Activated gamma-delta T cell (primary cell): ENCODE measurements at regions not wholly inside any gene's neighbourhood (a gene's known extent, or its start where the extent isn't known, plus 50 kb on each side); places are given as distances from the start of the nearest gene placed in this dataset.
"Not testable (repeated sequence)": the region's sequence is repeated elsewhere in the genome, so short reads cannot be mapped to it uniquely, and the experiment has no call there.

Experiments used
- DNase-seq: peaks from one replicate; lab custom pipeline; 2025; lab: John Stamatoyannopoulos, UW

GRCh38 chr18:29873211-29873610 lies 1169.3 kb downstream of the DSC3 start:
- DNase-seq, result no peak

- DNase-seq, result no peak
Measured at GRCh38 chr18:29871246-29871645, 1171.3 kb downstream of the DSC3 start.

- no peak for DNase-seq
Measured at GRCh38 chr18:29862824-29863223, 1179.7 kb downstream of the DSC3 start.

- DNase-seq, result no peak
Measured at GRCh38 chr18:29855637-29856036, 1186.9 kb downstream of the DSC3 start.

- DNase-seq, result no peak
Measured at GRCh38 chr18:29853126-29853525, 1189.4 kb downstream of the DSC3 start.

GRCh38 chr18:29849144-29849543 lies 1193.4 kb downstream of the DSC3 start:
- no peak for DNase-seq

- no peak for DNase-seq
Measured at GRCh38 chr18:29841631-29842030, 1200.9 kb downstream of the DSC3 start.

- no peak for DNase-seq
Measured at GRCh38 chr18:29840089-29840488, 1202.5 kb downstream of the DSC3 start.

GRCh38 chr18:29838961-29839360 lies 1203.6 kb downstream of the DSC3 start:
- DNase-seq, result not testable (repeated sequence)

- DNase-seq, result no peak
Measured at GRCh38 chr18:29838556-29838955, 1204.0 kb downstream of the DSC3 start.

GRCh38 chr18:29823671-29824070 lies 1218.9 kb downstream of the DSC3 start:
- DNase-seq, result no peak

- no peak for DNase-seq
Measured at GRCh38 chr18:29821544-29821943, 1221.0 kb downstream of the DSC3 start.

- DNase-seq, result no peak
Measured at GRCh38 chr18:29811519-29811918, 1231.0 kb downstream of the DSC3 start.

GRCh38 chr18:29780816-29781215 lies 1261.7 kb downstream of the DSC3 start:
- DNase-seq, result no peak

- no peak for DNase-seq
Measured at GRCh38 chr18:29779096-29779495, 1263.4 kb downstream of the DSC3 start.

- no peak for DNase-seq
Measured at GRCh38 chr18:29753379-29753778, 1289.2 kb downstream of the DSC3 start.

GRCh38 chr18:29749704-29750103 lies 1292.8 kb downstream of the DSC3 start:
- DNase-seq, result no peak

- DNase-seq, result no peak
Measured at GRCh38 chr18:29741461-29741860, 1301.1 kb downstream of the DSC3 start.

GRCh38 chr18:29737620-29738019 lies 1304.9 kb downstream of the DSC3 start:
- no peak for DNase-seq

- DNase-seq, result no peak
Measured at GRCh38 chr18:29737190-29737589, 1305.4 kb downstream of the DSC3 start.

GRCh38 chr18:29730073-29730472 lies 1312.5 kb downstream of the DSC3 start:
- no peak for DNase-seq

GRCh38 chr18:29726646-29727045 lies 1315.9 kb downstream of the DSC3 start:
- DNase-seq, result no peak

GRCh38 chr18:29723486-29723885 lies 1319.1 kb downstream of the DSC3 start:
- not testable (repeated sequence) for DNase-seq

GRCh38 chr18:29715960-29716359 lies 1326.6 kb downstream of the DSC3 start:
- not testable (repeated sequence) for DNase-seq

GRCh38 chr18:29712785-29713184 lies 1329.8 kb downstream of the DSC3 start:
- DNase-seq, result no peak
